ENCODE measurements at regions not wholly inside any gene's neighbourhood (a gene's known extent, or its start where the extent isn't known, plus 50 kb on each side); places are given as distances from the start of the nearest gene placed in this dataset.
"Not testable (repeated sequence)": the region's sequence is repeated elsewhere in the genome, so short reads cannot be mapped to it uniquely, and the experiment has no call there.

- not testable (repeated sequence) for DNase-seq; H2AFZ ChIP-seq (ENCODE audit: low read length); H2BK15ac ChIP-seq (ENCODE audit: low read depth, low read length)
These were observed 92.9 kb downstream of the DEFB131A start for GRCh38 chr4:9537101-9537500.

GRCh38 chr4:9539939-9540520 is 95.8 kb downstream of the DEFB131A start:
- H2AFZ ChIP-seq (ENCODE audit: low read length); H3K23ac ChIP-seq (ENCODE audit: insufficient read length, low read depth, low read length); H4K8ac ChIP-seq (replicated peaks; ENCODE audit: insufficient read length, low read depth, low read length); H2BK15ac ChIP-seq (ENCODE audit: low read depth, low read length); H3K27me3 Mint-ChIP-seq (ENCODE audit: low read depth); H3K4me3 Mint-ChIP-seq; H3T11ph ChIP-seq (ENCODE audit: low read length); H3K9me3 Mint-ChIP-seq; H3K56ac ChIP-seq (ENCODE audit: insufficient read length, low read depth, low read length); H4K91ac ChIP-seq (ENCODE audit: insufficient read length, low read depth, low read length); H3K14ac ChIP-seq (ENCODE audit: insufficient read depth, low read length); H3K27me3 ChIP-seq (ENCODE audit: insufficient read depth, low read length); H2BK20ac ChIP-seq (ENCODE audit: low read depth, low read length, poor library complexity, severe bottlenecking); H2BK5ac ChIP-seq (ENCODE audit: insufficient read length, low read length); H3K27ac ChIP-seq (ENCODE audit: insufficient read length, low read depth, low read length); H2AK5ac ChIP-seq (ENCODE audit: insufficient read length, low read length); H4K20me1 ChIP-seq (ENCODE audit: control insufficient read depth, insufficient read depth, insufficient read length); H4K5ac ChIP-seq (ENCODE audit: insufficient read length, low read depth, low read length); H3K4me2 ChIP-seq (ENCODE audit: insufficient read depth, insufficient read length, low read length); H3K9ac ChIP-seq (ENCODE audit: extremely low read depth, insufficient read length, low read length); H3K18ac ChIP-seq (ENCODE audit: insufficient read length, low read depth, low read length); DNase-seq; H3K23me2 ChIP-seq (ENCODE audit: insufficient read length, low read depth, low read length, poor library complexity, severe bottlenecking); H2BK120ac ChIP-seq (ENCODE audit: low read depth, low read length, poor library complexity, severe bottlenecking); H3K9me3 ChIP-seq (ENCODE audit: control insufficient read depth, low read depth, low read length); H3K4ac ChIP-seq (ENCODE audit: low read depth, low read length); H3K79me1 ChIP-seq (ENCODE audit: insufficient read depth, low read depth, low read length, poor library complexity, severe bottlenecking); H2BK12ac ChIP-seq (ENCODE audit: insufficient read length, low read depth, low read length); H3K79me2 ChIP-seq (ENCODE audit: insufficient read depth, low read length); H3K4me1 ChIP-seq (ENCODE audit: insufficient read depth, low read length): not testable (repeated sequence)
- H3K27ac Mint-ChIP-seq = peak overlapping the region in 2 of 3 experiments; percentile 68 to 82; a peak in 3 of 7 replicates
- peaks cover 0 to 13% (median 0%) of the 10 kb centered on the region in 3 experiments; a peak in 3 of 7 replicates for H3K36me3 Mint-ChIP-seq (ENCODE audit: insufficient read depth in 1 of 3, low read depth in 3 of 3)
- H3K4me1 Mint-ChIP-seq = peaks cover 54 to 59% of the 10 kb centered on the region in 2 experiments
- WGBS (ENCODE audit: extremely low coverage, insufficient read length, low lambda C conversion rate) = no CpG with 5 or more reads among the region's 5 CpGs

More at GRCh38 chr4:9537101-9537500, 92.9 kb downstream of the DEFB131A start:
- not testable (repeated sequence) for H4K5ac ChIP-seq (ENCODE audit: insufficient read length, low read depth, low read length); H4K8ac ChIP-seq (replicated peaks; ENCODE audit: insufficient read length, low read depth, low read length); H3K79me2 ChIP-seq (ENCODE audit: insufficient read depth, low read length); H2AK5ac ChIP-seq (ENCODE audit: insufficient read length, low read length); H3K4me1 ChIP-seq (ENCODE audit: insufficient read depth, low read length); H2BK5ac ChIP-seq (ENCODE audit: insufficient read length, low read length); H3K27me3 ChIP-seq (ENCODE audit: insufficient read depth, low read length); H2BK20ac ChIP-seq (ENCODE audit: low read depth, low read length, poor library complexity, severe bottlenecking); H3K27ac ChIP-seq (ENCODE audit: insufficient read length, low read depth, low read length); H3K4me2 ChIP-seq (ENCODE audit: insufficient read depth, insufficient read length, low read length); H3K9ac ChIP-seq (ENCODE audit: extremely low read depth, insufficient read length, low read length); H3K23ac ChIP-seq (ENCODE audit: insufficient read length, low read depth, low read length); H3K4ac ChIP-seq (ENCODE audit: low read depth, low read length); H4K20me1 ChIP-seq (ENCODE audit: control insufficient read depth, insufficient read depth, insufficient read length); H3K4me3 Mint-ChIP-seq; H2BK12ac ChIP-seq (ENCODE audit: insufficient read length, low read depth, low read length); H3K23me2 ChIP-seq (ENCODE audit: insufficient read length, low read depth, low read length, poor library complexity, severe bottlenecking); H2BK120ac ChIP-seq (ENCODE audit: low read depth, low read length, poor library complexity, severe bottlenecking); H3K79me1 ChIP-seq (ENCODE audit: insufficient read depth, low read depth, low read length, poor library complexity, severe bottlenecking); H4K91ac ChIP-seq (ENCODE audit: insufficient read length, low read depth, low read length); H3K14ac ChIP-seq (ENCODE audit: insufficient read depth, low read length); H3T11ph ChIP-seq (ENCODE audit: low read length); H3K56ac ChIP-seq (ENCODE audit: insufficient read length, low read depth, low read length); H3K18ac ChIP-seq (ENCODE audit: insufficient read length, low read depth, low read length); H3K9me3 Mint-ChIP-seq; H3K9me3 ChIP-seq (ENCODE audit: control insufficient read depth, low read depth, low read length)
- peaks cover 0 to 17% (median 0%) of the 10 kb centered on the region in 3 experiments; a peak in 3 of 7 replicates for H3K36me3 Mint-ChIP-seq (ENCODE audit: insufficient read depth in 1 of 3, low read depth in 3 of 3)
- H3K4me1 Mint-ChIP-seq = peaks cover 41 to 44% of the 10 kb centered on the region in 2 experiments
- peaks cover 18% of the 10 kb centered on the region for H3K27me3 Mint-ChIP-seq (ENCODE audit: low read depth)
- peak overlapping the region in 1 of 3 experiments; percentile 7; a peak in 1 of 7 replicates for H3K27ac Mint-ChIP-seq
- no CpG with 5 or more reads among the region's 9 CpGs for WGBS (ENCODE audit: extremely low coverage, insufficient read length, low lambda C conversion rate)

All from H9 (cell line).